Upper lobe of left lung (tissue), 6 donors: ENCODE measurements at regions not wholly inside any gene's neighbourhood (a gene's known extent, or its start where the extent isn't known, plus 50 kb on each side); places are given as distances from the start of the nearest gene placed in this dataset.

ENCODE experiments used
- ATAC-seq, 2 donors: fragments of 200-7000 bp; cut with Tn5 transposase; one replicate each; pipeline ENCODE4 v1.9.1; 2022; ENCODE audit warnings: mild to moderate bottlenecking in 2 of 2, moderate library complexity in 2 of 2; ENCODE audit not compliant: low FRiP score in 2 of 2
- DNase-seq, 2 donors: peaks; one replicate each; pipeline ENCODE4 v3.0.0-alpha.2; 2019 to 2020
- H3K27ac ChIP-seq, 4 donors: fragments of 200-600 bp; sonication (generic); one replicate each; pipeline ENCODE4 v1.5.1; 2016 to 2019
- H3K27me3 ChIP-seq, 4 donors: fragments of 200-600 bp; sonication (generic); one replicate each; pipeline ENCODE4 v1.5.1; 2017 to 2019
- H3K36me3 ChIP-seq, 4 donors: fragments of 200-600 bp; sonication (generic); one replicate each; pipeline ENCODE4 v1.5.1; 2016 to 2019
- H3K4me1 ChIP-seq, 4 donors: fragments of 200-600 bp; sonication (generic); one replicate each; pipeline ENCODE4 v1.5.1; 2018 to 2019
- H3K4me3 ChIP-seq, 4 donors: fragments of 200-600 bp; sonication (generic); one replicate each; pipeline ENCODE4 v1.5.1; 2017 to 2019; ENCODE audit warnings: mild to moderate bottlenecking in 2 of 4, moderate library complexity in 1 of 4
- H3K9me3 ChIP-seq, 4 donors: fragments of 200-600 bp; sonication (generic); one replicate each; pipeline ENCODE4 v1.5.1; 2018 to 2019
- EP300 ChIP-seq, 4 donors: sonication (generic); formaldehyde crosslinking; IDR thresholded peaks; one replicate each; pipeline ENCODE4 v1.5.1; 2017; ENCODE audit warnings: antibody characterized with exemption in 4 of 4, control low read depth in 2 of 4
- POLR2A ChIP-seq, 4 donors: fragments of 450-650 bp; IDR thresholded peaks; one replicate each; pipeline ENCODE4 v1.5.1; 2016 to 2017; ENCODE audit warnings: antibody characterized with exemption in 4 of 4, mild to moderate bottlenecking in 2 of 4
- POLR2AphosphoS5 ChIP-seq, 2 donors: sonication (generic); formaldehyde crosslinking; IDR thresholded peaks; one replicate each; pipeline ENCODE4 v1.5.1; 2017; ENCODE audit warnings: antibody characterized with exemption in 2 of 2
- WGBS, 2 donors: methylation state at CpG; one replicate each; pipeline ENCODE4 v1.1.5; 2017 to 2018; 5-methylcytosine and 5-hydroxymethylcytosine counted together
- TF ChIP-seq, protein P1 (sequence below), 6 experiments: fragments of 450-650 bp in 4 of 6; fragments of 200-600 bp in 2 of 6; sonication (generic) in 2 of 6; IDR thresholded peaks; one replicate each; pipeline ENCODE4 v1.5.1; 2016 to 2019; ENCODE audit warnings: antibody characterized with exemption in 6 of 6
- donor health status: DM: no; HTN: no; CAD: no; lungs with moderate emphysema.
- donor health status: DM: no; HTN: yes; CAD: no; lungs with severe emphysema.

DNA sequence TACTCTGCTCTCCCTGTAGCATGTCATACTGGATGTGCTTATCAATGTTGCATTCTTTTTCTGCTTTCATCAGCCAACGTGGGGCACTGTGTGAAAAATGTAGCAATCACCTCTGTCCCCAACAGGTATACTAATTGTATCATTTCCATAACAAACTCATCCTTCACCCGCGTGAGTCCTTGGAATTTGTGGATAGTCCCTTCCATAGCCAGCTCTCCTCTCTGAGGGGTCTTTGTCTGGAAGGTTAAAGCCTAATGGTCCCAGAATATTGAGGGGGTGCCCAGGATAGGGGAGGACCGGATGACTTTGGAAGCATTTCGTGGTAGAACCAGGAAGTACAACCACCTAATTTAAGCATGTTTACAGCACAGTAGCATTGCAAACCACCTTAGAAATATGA is 124.6 kb downstream of the FOXB1 start:
- H3K27ac ChIP-seq = no peak overlapping the region
- WGBS, 2 donors = 55 to 67% methylated on average over 5 of the region's 5 CpGs
- H3K27me3 ChIP-seq = no peaks in the 10 kb centered on the region

DNA sequence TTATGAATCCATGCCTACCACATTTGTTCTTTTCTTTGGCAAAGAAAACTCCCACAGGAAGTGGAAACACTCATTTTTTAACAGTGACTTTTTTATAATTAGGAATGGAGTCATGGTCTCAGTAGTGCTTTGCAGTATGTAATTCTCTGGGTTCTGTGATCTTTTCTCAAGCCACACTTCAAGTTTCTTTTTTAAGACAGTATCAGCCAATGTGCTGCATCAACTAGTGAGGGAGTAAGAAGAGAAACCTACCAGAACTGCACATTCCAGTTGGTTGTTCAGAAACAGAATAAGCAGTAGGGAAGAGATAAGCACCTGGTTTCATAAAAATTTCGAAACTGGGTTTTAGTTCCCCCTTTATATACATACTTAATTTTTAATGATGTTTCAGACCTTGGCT is 126.3 kb downstream of the FOXB1 start:
- Histone ChIP-seq H3K36me3 (no peaks in the 10 kb centered on the region), H3K4me3 (no peak overlapping the region), H3K27me3 (no peaks in the 10 kb centered on the region), H3K9me3 (no peaks in the 10 kb centered on the region), H3K4me1 (peaks cover 0 to 9% (median 0%) of the 10 kb centered on the region in 4 donors), H3K27ac (no peak overlapping the region)
- TF ChIP-seq POLR2A (IDR thresholded peaks at IDR 0.05) (no peak), EP300 (IDR thresholded peaks at IDR 0.05) (no peak), POLR2AphosphoS5 (IDR thresholded peaks at IDR 0.05) (no peak)
- TF ChIP-seq, protein P1, sequence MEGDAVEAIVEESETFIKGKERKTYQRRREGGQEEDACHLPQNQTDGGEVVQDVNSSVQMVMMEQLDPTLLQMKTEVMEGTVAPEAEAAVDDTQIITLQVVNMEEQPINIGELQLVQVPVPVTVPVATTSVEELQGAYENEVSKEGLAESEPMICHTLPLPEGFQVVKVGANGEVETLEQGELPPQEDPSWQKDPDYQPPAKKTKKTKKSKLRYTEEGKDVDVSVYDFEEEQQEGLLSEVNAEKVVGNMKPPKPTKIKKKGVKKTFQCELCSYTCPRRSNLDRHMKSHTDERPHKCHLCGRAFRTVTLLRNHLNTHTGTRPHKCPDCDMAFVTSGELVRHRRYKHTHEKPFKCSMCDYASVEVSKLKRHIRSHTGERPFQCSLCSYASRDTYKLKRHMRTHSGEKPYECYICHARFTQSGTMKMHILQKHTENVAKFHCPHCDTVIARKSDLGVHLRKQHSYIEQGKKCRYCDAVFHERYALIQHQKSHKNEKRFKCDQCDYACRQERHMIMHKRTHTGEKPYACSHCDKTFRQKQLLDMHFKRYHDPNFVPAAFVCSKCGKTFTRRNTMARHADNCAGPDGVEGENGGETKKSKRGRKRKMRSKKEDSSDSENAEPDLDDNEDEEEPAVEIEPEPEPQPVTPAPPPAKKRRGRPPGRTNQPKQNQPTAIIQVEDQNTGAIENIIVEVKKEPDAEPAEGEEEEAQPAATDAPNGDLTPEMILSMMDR (IDR thresholded peaks at IDR 0.05) = no peak
- no peak for ATAC-seq
- WGBS, 2 donors = 48 to 67% methylated on average over 1 of the region's 1 CpG
- no peak for DNase-seq

More for the DNA sequence above, 124.6 kb downstream of the FOXB1 start:
- ATAC-seq (no peak), DNase-seq (no peak)
- Histone ChIP-seq H3K9me3 (no peaks in the 10 kb centered on the region), H3K4me3 (no peak overlapping the region), H3K4me1 (peaks cover 0 to 9% (median 0%) of the 10 kb centered on the region in 4 donors), H3K36me3 (no peaks in the 10 kb centered on the region)
- TF ChIP-seq EP300 (IDR thresholded peaks at IDR 0.05) (no peak), POLR2AphosphoS5 (IDR thresholded peaks at IDR 0.05) (no peak), POLR2A (IDR thresholded peaks at IDR 0.05) (no peak)
- TF ChIP-seq, protein P1 (IDR thresholded peaks at IDR 0.05) = no peak

DNA sequence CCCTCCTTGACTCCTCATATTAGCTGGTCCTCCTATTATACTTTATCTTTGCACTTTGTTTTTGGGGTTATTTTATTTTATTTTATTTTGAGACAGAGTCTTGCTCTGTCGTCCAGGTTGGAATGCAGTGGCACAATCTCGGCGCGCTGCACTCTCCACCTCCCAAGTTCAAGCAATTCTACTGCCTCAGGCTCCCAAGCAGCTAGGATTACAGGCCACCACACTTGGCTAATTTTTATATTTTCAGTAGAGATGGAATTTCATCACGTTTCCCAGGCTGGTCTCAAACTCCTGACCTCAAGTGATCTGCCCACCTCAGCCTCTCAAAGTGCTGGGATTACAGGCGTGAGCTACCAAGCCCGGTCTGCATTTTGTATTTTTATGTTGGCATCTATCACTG is 126.7 kb downstream of the FOXB1 start:
- no peak for DNase-seq
- no peaks in the 10 kb centered on the region for H3K9me3 ChIP-seq
- no peaks in the 10 kb centered on the region for H3K36me3 ChIP-seq
- TF ChIP-seq POLR2AphosphoS5 (IDR thresholded peaks at IDR 0.05) = no peak
- TF ChIP-seq, protein P1 (IDR thresholded peaks at IDR 0.05) = no peak
- no peak for TF ChIP-seq POLR2A (IDR thresholded peaks at IDR 0.05)
- no peak for TF ChIP-seq EP300 (IDR thresholded peaks at IDR 0.05)
- 85 to 93% methylated on average over 7 of the region's 7 CpGs for WGBS, 2 donors
- no peak for ATAC-seq
- peaks cover 0 to 9% (median 0%) of the 10 kb centered on the region in 4 donors for H3K4me1 ChIP-seq
- no peak overlapping the region for H3K4me3 ChIP-seq
- no peak overlapping the region for H3K27ac ChIP-seq
- no peaks in the 10 kb centered on the region for H3K27me3 ChIP-seq

DNA sequence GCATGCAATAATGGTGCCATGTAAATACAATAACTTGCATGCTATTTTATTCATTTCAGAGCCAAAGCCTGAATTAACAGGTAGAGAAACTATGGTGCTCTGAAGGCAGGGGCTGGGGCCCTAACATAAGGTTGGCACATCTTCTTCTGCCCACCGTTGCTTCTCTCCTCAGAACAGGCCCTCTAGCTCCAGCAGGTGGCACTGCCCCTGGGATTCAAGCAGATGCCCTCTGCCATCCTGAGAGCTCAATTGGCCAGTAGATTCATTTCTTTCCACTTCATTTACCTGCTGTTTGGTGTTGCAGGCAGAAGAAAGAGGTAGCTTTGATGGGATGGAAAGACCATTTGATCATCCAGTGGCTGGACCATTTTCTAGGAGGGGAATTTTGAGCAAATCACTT is 130.5 kb downstream of the FOXB1 start:
- no peak for DNase-seq
- H3K27me3 ChIP-seq = no peaks in the 10 kb centered on the region
- no peaks in the 10 kb centered on the region for H3K36me3 ChIP-seq
- no peak for ATAC-seq
- H3K4me1 ChIP-seq = no peaks in the 10 kb centered on the region
- no peak overlapping the region for H3K4me3 ChIP-seq
- H3K9me3 ChIP-seq = no peaks in the 10 kb centered on the region
- H3K27ac ChIP-seq = no peak overlapping the region
- TF ChIP-seq, protein P1 (IDR thresholded peaks at IDR 0.05) = no peak
- TF ChIP-seq EP300 (IDR thresholded peaks at IDR 0.05) = no peak
- TF ChIP-seq POLR2AphosphoS5 (IDR thresholded peaks at IDR 0.05) = no peak
- WGBS, 2 donors = 33 to 40% methylated on average over 1 of the region's 1 CpG

DNA sequence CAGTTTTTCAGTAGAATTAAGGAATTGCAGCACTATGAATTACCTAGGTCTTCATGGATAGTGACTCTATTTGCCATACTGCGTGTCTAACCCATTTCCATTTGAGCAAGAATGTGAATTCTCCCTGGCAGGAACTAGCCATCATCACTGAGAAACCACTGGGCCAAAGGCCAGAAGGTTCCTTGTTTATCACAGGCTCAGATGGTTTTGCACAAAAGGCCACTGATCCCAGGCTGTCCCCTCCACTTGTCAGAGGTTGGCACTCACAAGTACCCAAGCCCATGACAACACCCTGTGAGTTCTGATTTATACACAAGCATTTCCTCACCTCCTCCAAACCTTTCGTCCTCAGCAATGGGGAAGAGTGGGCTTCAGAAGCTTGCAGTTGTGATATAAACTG is 131.8 kb downstream of the FOXB1 start:
- WGBS, 2 donors = 66% methylated on average over 2 of the region's 2 CpGs
- ATAC-seq = no peak
- no peaks in the 10 kb centered on the region for H3K9me3 ChIP-seq
- no peak overlapping the region for H3K4me3 ChIP-seq
- TF ChIP-seq POLR2AphosphoS5 (IDR thresholded peaks at IDR 0.05) = no peak
- no peak for TF ChIP-seq EP300 (IDR thresholded peaks at IDR 0.05)
- TF ChIP-seq, protein P1 (IDR thresholded peaks at IDR 0.05) = no peak
- no peak for TF ChIP-seq POLR2A (IDR thresholded peaks at IDR 0.05)
- no peaks in the 10 kb centered on the region for H3K4me1 ChIP-seq
- no peaks in the 10 kb centered on the region for H3K36me3 ChIP-seq
- no peak for DNase-seq
- no peaks in the 10 kb centered on the region for H3K27me3 ChIP-seq
- no peak overlapping the region for H3K27ac ChIP-seq
